A673 (cell line): ENCODE measurements at regions not wholly inside any gene's neighbourhood (a gene's known extent, or its start where the extent isn't known, plus 50 kb on each side); places are given as distances from the start of the nearest gene placed in this dataset.

ENCODE experiments used
- BruUV-seq: library from RNA; stranded (reverse); fragments of 400-500 nt; replicated peaks from 2 replicates; lab custom pipeline; 2021; lab: Mats Ljungman, UMichigan
- CTCF ChIA-PET: fragments of 300-600 bp; sonication (Branson Sonifier 250); formaldehyde crosslinking; loops from one replicate; lab custom pipeline; 2022; ENCODE audit warnings: antibody characterized with exemption; lab: Charles Lee
- POLR2A ChIA-PET: fragments of 300-600 bp; sonication (Branson Sonifier 250); formaldehyde crosslinking; loops from one replicate; lab custom pipeline; 2022; ENCODE audit warnings: antibody characterized with exemption; ENCODE audit not compliant: low non-redundant PET; lab: Charles Lee
- DNase-seq: peaks from one replicate; pipeline ENCODE4 v3.0.0-alpha.2; 2015; ENCODE audit warnings: low spot score
- H3K27ac ChIP-seq: fragments of 200-600 bp; sonication (generic); 2 replicates; pipeline ENCODE4 v1.5.1; 2016; ENCODE audit warnings: mixed run types, low read depth, mild to moderate bottlenecking, mixed read lengths, antibody characterized with exemption, low read length; ENCODE audit not compliant: poor library complexity, severe bottlenecking
- H3K27me3 ChIP-seq: fragments of 200-600 bp; sonication (generic); replicated peaks from 2 replicates; pipeline ENCODE4 v1.6.1; 2017; ENCODE audit warnings: mixed run types, low read depth, mild to moderate bottlenecking, mixed read lengths, antibody characterized with exemption, low read length; ENCODE audit not compliant: insufficient read depth, poor library complexity
- H3K36me3 ChIP-seq: fragments of 200-600 bp; sonication (generic); 2 replicates; pipeline ENCODE4 v1.6.1; 2016; ENCODE audit warnings: mixed run types, mild to moderate bottlenecking, mixed read lengths, antibody characterized with exemption, low read length; ENCODE audit not compliant: insufficient read depth, poor library complexity, severe bottlenecking
- H3K4me1 ChIP-seq: fragments of 200-600 bp; sonication (generic); 2 replicates; pipeline ENCODE4 v1.6.1; 2017; ENCODE audit warnings: mixed run types, mild to moderate bottlenecking, mixed read lengths, antibody characterized with exemption, low read length; ENCODE audit not compliant: insufficient read depth, poor library complexity, severe bottlenecking
- H3K4me3 ChIP-seq: fragments of 200-600 bp; sonication (generic); 2 replicates; pipeline ENCODE4 v1.5.1; 2016; ENCODE audit warnings: low read depth, mixed run types, mild to moderate bottlenecking, mixed read lengths, low read length; ENCODE audit not compliant: poor library complexity, severe bottlenecking
- H3K9me3 ChIP-seq: fragments of 200-600 bp; sonication (generic); 2 replicates; pipeline ENCODE4 v1.6.1; 2016; ENCODE audit warnings: mixed run types, low read depth, mild to moderate bottlenecking, mixed read lengths, antibody characterized with exemption, low read length; ENCODE audit not compliant: poor library complexity, severe bottlenecking
- CTCF ChIP-seq: fragments of 300-800, 200-600 bp; sonication (generic); conservative IDR thresholded peaks from 2 replicates; pipeline ENCODE4 v1.5.1; 2017; ENCODE audit warnings: low read depth, mild to moderate bottlenecking, antibody characterized with exemption, low read length, moderate library complexity, mixed read lengths
- EZH2 ChIP-seq: fragments of 200-600 bp; sonication (generic); IDR thresholded peaks from 2 replicates; pipeline ENCODE4 v1.6.1; 2017; ENCODE audit warnings: borderline replicate concordance, low read depth, mild to moderate bottlenecking, mixed read lengths, antibody characterized with exemption, low read length; ENCODE audit not compliant: poor library complexity, severe bottlenecking
- intact Hi-C: fragments of 100-400 bp; cut with micrococcal nuclease; formaldehyde crosslinking; loops from one replicate; pipeline ENCODE4 v1.10.0; 2022; ENCODE audit not compliant: unreplicated experiment

DNA sequence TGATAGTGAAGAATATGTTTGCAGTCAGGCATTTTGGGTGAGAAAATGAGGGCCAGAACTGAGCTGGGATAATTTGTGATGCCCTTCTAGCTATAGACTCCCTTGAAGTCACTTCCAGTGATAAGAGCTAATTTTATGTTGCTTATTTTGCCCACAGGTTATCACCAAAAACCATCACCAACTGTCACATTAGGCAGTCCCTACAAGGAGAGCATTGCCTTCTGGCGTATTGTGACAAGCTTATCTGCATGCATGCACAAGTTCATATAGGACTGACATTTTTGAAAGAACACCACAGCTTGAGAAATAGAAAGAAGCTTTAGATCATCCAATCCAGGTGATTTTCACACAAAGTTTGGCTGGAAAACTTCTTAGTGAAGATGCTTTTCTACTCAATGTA is 735.3 kb upstream of the RAG2 start:
- no peak for DNase-seq
- intact Hi-C loops, result no loop called here

GRCh38 chr11:37323843-37324242 is 725.8 kb upstream of the RAG2 start:
- Histone ChIP-seq H3K36me3 (no peaks in the 10 kb centered on the region), H3K9me3 (no peaks in the 10 kb centered on the region), H3K4me3 (no peak overlapping the region), H3K27me3 (no peaks in the 10 kb centered on the region), H3K4me1 (no peaks in the 10 kb centered on the region), H3K27ac (no peak overlapping the region)
- POLR2A ChIA-PET, result no interaction called here
- no peak for DNase-seq
- CTCF ChIA-PET, result no interaction called here
- no TSS peak for BruUV-seq
- no peak for TF ChIP-seq EZH2
- intact Hi-C loops, result no loop called here

More for the DNA sequence above, 735.3 kb upstream of the RAG2 start:
- ChIA-PET POLR2A (no interaction called here), CTCF (interaction anchor here (0.7 kb wide), 1 partner anchor 14 kb away, joined by 3 read pairs; no protein-coding TSS in a partner anchor)
- no peaks in the 10 kb centered on the region for H3K36me3 ChIP-seq
- no peak overlapping the region for H3K27ac ChIP-seq
- BruUV-seq, result no TSS peak
- no peak for TF ChIP-seq EZH2
- no peak for TF ChIP-seq CTCF
- peaks cover 6% of the 10 kb centered on the region for H3K9me3 ChIP-seq
- no peak overlapping the region for H3K4me3 ChIP-seq
- H3K27me3 ChIP-seq, result no peaks in the 10 kb centered on the region
- no peaks in the 10 kb centered on the region for H3K4me1 ChIP-seq

DNA sequence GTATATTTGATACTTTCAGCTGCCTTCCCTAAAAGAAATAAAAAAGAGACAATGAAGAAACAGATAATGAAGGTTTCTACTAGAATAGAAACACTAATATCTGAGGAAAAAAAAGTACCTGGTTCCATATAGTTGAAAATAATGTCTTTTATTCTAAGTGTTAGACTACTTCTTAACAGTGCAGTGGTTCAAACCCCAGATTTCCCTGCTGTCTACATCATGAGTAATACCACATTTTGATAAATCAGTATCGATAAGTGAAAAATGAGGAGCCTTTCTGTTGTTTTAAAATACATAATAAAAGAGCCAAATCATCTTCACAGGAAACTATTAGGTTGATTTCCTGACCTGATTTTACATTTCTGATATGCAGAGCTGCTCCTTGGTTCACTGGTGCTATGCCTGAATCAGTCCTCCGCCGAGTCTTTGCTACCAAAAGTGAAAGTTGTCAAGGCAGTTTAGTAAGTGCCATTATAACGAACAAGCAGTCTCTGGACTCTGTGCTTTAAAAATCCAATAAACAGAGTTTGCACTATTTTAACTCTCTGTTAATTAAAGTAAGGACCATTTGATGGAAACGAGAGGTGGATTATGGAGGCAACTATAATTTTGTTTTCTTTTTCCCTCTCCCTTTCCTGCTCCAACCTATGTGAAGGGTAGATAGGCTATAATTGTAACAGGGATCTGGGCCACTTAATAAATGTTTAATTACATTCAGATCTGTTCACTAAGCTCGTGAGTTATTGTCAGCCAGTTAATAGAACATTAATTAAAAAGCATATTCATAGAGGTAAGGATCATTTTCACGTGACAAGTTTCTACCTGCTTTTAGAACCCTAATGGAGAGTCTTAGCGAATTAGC is 724.5 kb upstream of the RAG2 start:
- intact Hi-C loops, result no loop called here
- BruUV-seq, result no TSS peak
- Histone ChIP-seq H3K36me3 (no peaks in the 10 kb centered on the region), H3K27ac (no peak overlapping the region), H3K4me1 (no peaks in the 10 kb centered on the region), H3K4me3 (no peak overlapping the region), H3K9me3 (no peaks in the 10 kb centered on the region), H3K27me3 (no peaks in the 10 kb centered on the region)
- CTCF ChIA-PET, result no interaction called here
- no peak for DNase-seq
- no peak for TF ChIP-seq EZH2
- TF ChIP-seq CTCF, result no peak
- POLR2A ChIA-PET, result no interaction called here
